ENCODE measurements at regions not wholly inside any gene's neighbourhood (a gene's known extent, or its start where the extent isn't known, plus 50 kb on each side); places are given as distances from the start of the nearest gene placed in this dataset.
A peak's percentile ranks its signal among the peaks of the same experiment; 100 is the strongest.

DNA sequence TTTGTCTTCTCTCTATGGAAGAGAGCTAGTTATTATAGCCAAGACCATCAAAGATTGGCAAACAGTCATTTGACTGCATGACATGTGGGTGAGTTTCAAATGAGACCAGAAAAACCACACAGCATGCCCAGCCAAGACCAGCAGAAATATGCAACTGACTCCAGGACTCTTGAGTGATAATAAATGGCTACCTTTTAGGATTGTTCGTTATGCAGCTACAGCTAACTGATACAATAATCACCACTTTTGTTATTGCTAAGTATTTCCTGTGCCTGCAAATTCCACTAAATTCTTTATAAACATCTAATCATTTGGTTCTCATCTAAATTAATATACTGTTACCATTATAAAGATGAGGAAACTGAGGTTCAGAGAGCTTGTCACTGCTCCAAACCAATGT lies 528.4 kb upstream of the TBX3 start:
- TF ChIP-seq CTCF (conservative IDR thresholded peaks at IDR 0.05) (no peak), ZFX (IDR thresholded peaks at IDR 0.05) (no peak)
- no peak overlapping the region for H3K27ac ChIP-seq

GRCh38 chr12:115210533-115211252 lies 526.7 kb upstream of the TBX3 start:
- H3K27ac ChIP-seq: peak overlapping the region; percentile 15; the same call in 1 of the 2 replicates
- TF ChIP-seq ZFX (IDR thresholded peaks at IDR 0.05) (no peak), CTCF (conservative IDR thresholded peaks at IDR 0.05) (no peak)

DNA sequence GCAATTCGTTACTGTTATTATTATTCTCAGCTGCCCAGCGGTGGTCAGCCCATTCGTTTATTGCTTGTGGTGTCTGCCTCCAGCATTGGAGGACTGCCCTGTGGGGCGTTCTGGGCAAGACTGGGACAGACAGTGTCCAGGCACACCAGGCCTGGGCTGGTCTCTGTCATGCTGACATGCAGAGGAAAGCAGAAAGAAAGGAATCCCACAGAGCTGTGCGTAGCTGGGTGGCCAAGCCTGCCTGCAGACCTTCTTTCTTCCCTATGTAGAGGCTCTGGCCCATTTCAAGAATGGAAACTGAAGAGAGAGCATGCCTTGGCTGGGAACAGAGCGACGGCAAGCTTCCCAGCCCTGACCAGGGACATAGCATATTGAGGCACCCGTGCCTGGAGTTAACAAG lies 525.3 kb upstream of the TBX3 start:
- no peak for TF ChIP-seq CTCF (conservative IDR thresholded peaks at IDR 0.05)
- no peak for TF ChIP-seq ZFX (IDR thresholded peaks at IDR 0.05)
- H3K27ac ChIP-seq: no peak overlapping the region

DNA sequence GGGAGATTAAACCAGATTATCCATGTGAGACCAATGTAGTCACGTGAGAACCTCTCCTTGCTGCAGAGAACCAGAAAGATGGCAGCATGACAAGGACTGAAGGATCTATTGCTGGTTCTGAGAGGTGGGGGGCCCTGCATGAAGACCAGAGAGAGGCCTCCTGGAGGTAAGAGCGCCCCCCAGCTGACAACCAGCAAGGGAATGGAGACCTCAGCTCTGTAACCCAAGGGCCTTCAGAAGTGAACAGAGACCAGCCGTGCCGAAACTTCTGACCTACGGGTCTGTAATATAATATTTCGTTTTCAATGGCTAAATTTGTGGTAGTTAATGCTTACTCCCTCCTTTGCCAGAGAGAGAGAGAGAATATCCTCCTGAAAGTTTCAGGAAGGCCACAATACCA lies 524.1 kb upstream of the TBX3 start:
- no peak for TF ChIP-seq CTCF (conservative IDR thresholded peaks at IDR 0.05)
- TF ChIP-seq ZFX (IDR thresholded peaks at IDR 0.05): no peak
- no peak overlapping the region for H3K27ac ChIP-seq

- TF ChIP-seq ZFX (IDR thresholded peaks at IDR 0.05): no peak
- no peak for TF ChIP-seq CTCF (conservative IDR thresholded peaks at IDR 0.05)
- H3K27ac ChIP-seq: no peak overlapping the region
These were observed 523.4 kb upstream of the TBX3 start for GRCh38 chr12:115207216-115207915.

DNA sequence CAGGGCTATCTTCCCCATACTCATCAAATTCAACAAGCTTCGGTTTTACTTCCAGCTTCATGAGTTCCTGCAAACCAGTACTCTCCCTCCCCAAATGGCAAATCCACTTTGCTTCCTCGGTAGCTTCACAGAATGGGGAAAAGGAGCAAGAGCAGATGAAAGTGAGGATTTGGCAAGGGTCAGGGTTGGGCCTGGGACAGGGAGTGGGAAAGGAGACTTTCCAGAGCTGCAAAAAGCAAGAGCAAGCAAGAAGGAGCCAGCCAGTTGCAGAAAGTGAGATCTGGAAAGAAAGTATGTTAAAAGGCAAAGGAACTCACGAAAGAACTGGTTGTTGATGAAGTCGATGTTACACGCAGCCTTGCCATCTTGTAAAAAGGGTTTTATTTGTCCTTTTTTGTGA lies 522.8 kb upstream of the TBX3 start:
- no peak for TF ChIP-seq ZFX (IDR thresholded peaks at IDR 0.05)
- no peak for TF ChIP-seq CTCF (conservative IDR thresholded peaks at IDR 0.05)
- H3K27ac ChIP-seq: no peak overlapping the region

- TF ChIP-seq ZFX (IDR thresholded peaks at IDR 0.05) (no peak), CTCF (conservative IDR thresholded peaks at IDR 0.05) (no peak)
- 0 out of 2 replicates have a peak overlapping the region, but pooled peaks have one; percentile 11 for H3K27ac ChIP-seq
These were observed 521.9 kb upstream of the TBX3 start for GRCh38 chr12:115205755-115206308.

All from C4-2B (cell line).